ENCODE measurements at regions not wholly inside any gene's neighbourhood (a gene's known extent, or its start where the extent isn't known, plus 50 kb on each side); places are given as distances from the start of the nearest gene placed in this dataset.

- TF ChIP-seq CTCF (IDR thresholded peaks at IDR 0.05 in 8 of 11, conservative IDR thresholded peaks at IDR 0.05 in 3 of 11), result no peak
- TF ChIP-seq POLR2A (IDR thresholded peaks at IDR 0.05), result no peak
These were observed 118.0 kb upstream of the SEC14L1 start for GRCh38 chr17:77022766-77023165.
